GM18951 (cell line): ENCODE measurements at regions not wholly inside any gene's neighbourhood (a gene's known extent, or its start where the extent isn't known, plus 50 kb on each side); places are given as distances from the start of the nearest gene placed in this dataset.

Source experiments
- POLR2A ChIP-seq: IDR thresholded peaks from 4 replicates; pipeline ENCODE4 v1.6.1; 2011; ENCODE audit warnings: mild to moderate bottlenecking; ENCODE audit not compliant: insufficient read length, insufficient read depth; ENCODE audit errors: extremely low read depth
- in situ Hi-C: fragments of 300-500 bp; cut with MboI; formaldehyde crosslinking; loops from one replicate; pipeline ENCODE4 v1.12.0; 2022; ENCODE audit warnings: low sequenced_read_pairs, mixed read lengths, inconsistent platforms; ENCODE audit not compliant: unreplicated experiment

GRCh38 chr9:1256178-1256577, 206.0 kb downstream of the DMRT2 start:
- no peak for TF ChIP-seq POLR2A
- in situ Hi-C loops: no loop called here

GRCh38 chr9:1261266-1261665, 211.1 kb downstream of the DMRT2 start:
- no peak for TF ChIP-seq POLR2A
- in situ Hi-C loops: no loop called here

- no peak for TF ChIP-seq POLR2A
- in situ Hi-C loops: no loop called here
Observed at GRCh38 chr9:1261879-1262766, 212.0 kb downstream of the DMRT2 start.

GRCh38 chr9:1267141-1267570, 217.0 kb downstream of the DMRT2 start:
- in situ Hi-C loops: no loop called here
- TF ChIP-seq POLR2A: no peak

GRCh38 chr9:1267581-1267980, 217.4 kb downstream of the DMRT2 start:
- TF ChIP-seq POLR2A: no peak
- in situ Hi-C loops: no loop called here

GRCh38 chr9:1269533-1270315, 219.6 kb downstream of the DMRT2 start:
- in situ Hi-C loops: no loop called here
- TF ChIP-seq POLR2A: no peak

- in situ Hi-C loops: no loop called here
- no peak for TF ChIP-seq POLR2A
Observed at GRCh38 chr9:1271367-1271766, 221.2 kb downstream of the DMRT2 start.

GRCh38 chr9:1271786-1272185, 221.6 kb downstream of the DMRT2 start:
- TF ChIP-seq POLR2A: no peak

GRCh38 chr9:1272488-1272887, 222.3 kb downstream of the DMRT2 start:
- TF ChIP-seq POLR2A: no peak
- in situ Hi-C loops: no loop called here

More at GRCh38 chr9:1271786-1272185, 221.6 kb downstream of the DMRT2 start:
- in situ Hi-C loops: no loop called here

- TF ChIP-seq POLR2A: no peak
- in situ Hi-C loops: no loop called here
Observed at GRCh38 chr9:1273859-1274258, 223.7 kb downstream of the DMRT2 start.

- in situ Hi-C loops: no loop called here
- TF ChIP-seq POLR2A: no peak
Observed at GRCh38 chr9:1274334-1274733, 224.2 kb downstream of the DMRT2 start.

GRCh38 chr9:1276474-1276873, 226.3 kb downstream of the DMRT2 start:
- in situ Hi-C loops: no loop called here
- no peak for TF ChIP-seq POLR2A

- in situ Hi-C loops: no loop called here
- TF ChIP-seq POLR2A: no peak
Observed at GRCh38 chr9:1284727-1285126, 234.6 kb downstream of the DMRT2 start.

- in situ Hi-C loops: no loop called here
- TF ChIP-seq POLR2A: no peak
Observed at GRCh38 chr9:1285526-1285925, 235.4 kb downstream of the DMRT2 start.

GRCh38 chr9:1292384-1292783, 242.2 kb downstream of the DMRT2 start:
- no peak for TF ChIP-seq POLR2A
- in situ Hi-C loops: no loop called here
